Activated T-helper 2 cell treated with anti-CD3 and anti-CD28 coated beads, Interferon-gamma antibody, Interleukin-2, Interleukin-4, amounts not matched to agents 10 μg/mL and 5 μg/mL and 100 μg/mL, durations not matched to agents 14 hours and 24 hours and 36 hours (primary cell): ENCODE measurements at regions not wholly inside any gene's neighbourhood (a gene's known extent, or its start where the extent isn't known, plus 50 kb on each side); places are given as distances from the start of the nearest gene placed in this dataset.

Experiments
- DNase-seq: peaks from one replicate; pipeline ENCODE4 v3.0.0; 2021; ENCODE audit warnings: low spot score
- H3K27ac Mint-ChIP-seq: one replicate; pipeline ENCODE4 v1.8.0; 2021; ENCODE audit warnings: mixed read lengths
- H3K27me3 Mint-ChIP-seq: one replicate; pipeline ENCODE4 v1.8.0; 2021; ENCODE audit warnings: low read depth, mixed read lengths
- H3K36me3 Mint-ChIP-seq: one replicate; pipeline ENCODE4 v1.8.0; 2021; ENCODE audit warnings: low read depth, mixed read lengths
- H3K4me1 Mint-ChIP-seq: one replicate; pipeline ENCODE4 v1.8.0; 2021; ENCODE audit warnings: low read depth, mixed read lengths
- H3K4me3 Mint-ChIP-seq: one replicate; pipeline ENCODE4 v1.8.0; 2021; ENCODE audit warnings: low read depth, mild to moderate bottlenecking, moderate library complexity, mixed read lengths
- H3K9me3 Mint-ChIP-seq: one replicate; pipeline ENCODE4 v1.8.0; 2021; ENCODE audit warnings: mixed read lengths
- intact Hi-C: fragments of 100-400 bp; cut with micrococcal nuclease; formaldehyde crosslinking; loops from one replicate; pipeline ENCODE4 v1.15.1; 2023

DNA sequence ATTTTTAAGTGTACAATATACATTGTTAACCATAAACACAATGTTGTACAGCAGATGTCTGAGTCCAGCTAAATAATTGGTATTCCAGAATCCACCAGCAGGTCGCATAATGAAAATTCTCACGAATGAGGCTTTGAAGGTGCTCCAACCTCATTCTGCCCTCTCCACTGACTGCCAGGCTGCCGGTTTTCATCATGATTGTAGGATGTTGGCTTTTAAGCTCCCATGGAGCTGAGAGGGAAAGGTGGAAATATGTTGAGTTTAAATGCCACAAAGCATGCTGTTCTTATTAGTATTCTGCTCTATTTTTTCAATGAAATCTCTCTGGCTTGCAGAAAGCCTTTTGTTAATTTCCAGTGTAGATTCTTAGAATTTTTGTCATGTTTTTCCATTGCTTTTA is 337.2 kb upstream of the DDI1 start:
- Mint-ChIP-seq H3K4me3 (no peak overlapping the region), H3K27ac (no peak overlapping the region), H3K27me3 (no peaks in the 10 kb centered on the region), H3K36me3 (no peaks in the 10 kb centered on the region), H3K4me1 (no peaks in the 10 kb centered on the region), H3K9me3 (no peaks in the 10 kb centered on the region)
- intact Hi-C loops = no loop called here
- DNase-seq = no peak

- H3K27ac Mint-ChIP-seq = no peak overlapping the region
- no peaks in the 10 kb centered on the region for H3K27me3 Mint-ChIP-seq
- no peaks in the 10 kb centered on the region for H3K36me3 Mint-ChIP-seq
- intact Hi-C loops = no loop called here
- DNase-seq = no peak
- no peaks in the 10 kb centered on the region for H3K4me1 Mint-ChIP-seq
- H3K4me3 Mint-ChIP-seq = no peak overlapping the region
- H3K9me3 Mint-ChIP-seq = no peaks in the 10 kb centered on the region
Observed at GRCh38 chr11:103699656-103700055, 336.8 kb upstream of the DDI1 start.

GRCh38 chr11:103700622-103701021 is 335.8 kb upstream of the DDI1 start:
- H3K27me3 Mint-ChIP-seq = no peaks in the 10 kb centered on the region
- intact Hi-C loops = no loop called here
- no peaks in the 10 kb centered on the region for H3K4me1 Mint-ChIP-seq
- no peak for DNase-seq
- no peaks in the 10 kb centered on the region for H3K9me3 Mint-ChIP-seq
- H3K4me3 Mint-ChIP-seq = no peak overlapping the region
- H3K36me3 Mint-ChIP-seq = no peaks in the 10 kb centered on the region
- H3K27ac Mint-ChIP-seq = no peak overlapping the region

DNA sequence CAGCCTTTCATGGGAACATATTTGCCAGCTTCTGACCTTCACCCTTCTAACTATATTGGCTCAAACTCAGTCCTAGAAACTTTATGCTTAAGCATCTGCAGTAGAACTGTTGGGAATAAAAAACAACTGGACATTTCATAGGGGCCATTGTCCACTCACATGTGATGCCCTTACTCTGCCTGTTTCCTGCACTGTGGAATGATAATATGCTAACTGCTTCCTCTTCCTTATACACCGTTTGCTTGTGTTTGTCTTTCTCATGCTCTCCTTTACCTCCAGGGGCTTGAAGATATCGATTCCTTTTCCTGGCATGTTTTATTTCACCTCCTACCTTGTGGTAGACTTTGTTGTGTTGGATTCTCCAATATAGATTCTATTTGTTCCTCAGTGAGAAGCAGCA is 333.0 kb upstream of the DDI1 start:
- Mint-ChIP-seq H3K36me3 (no peaks in the 10 kb centered on the region), H3K4me3 (no peak overlapping the region), H3K4me1 (no peaks in the 10 kb centered on the region)

DNA sequence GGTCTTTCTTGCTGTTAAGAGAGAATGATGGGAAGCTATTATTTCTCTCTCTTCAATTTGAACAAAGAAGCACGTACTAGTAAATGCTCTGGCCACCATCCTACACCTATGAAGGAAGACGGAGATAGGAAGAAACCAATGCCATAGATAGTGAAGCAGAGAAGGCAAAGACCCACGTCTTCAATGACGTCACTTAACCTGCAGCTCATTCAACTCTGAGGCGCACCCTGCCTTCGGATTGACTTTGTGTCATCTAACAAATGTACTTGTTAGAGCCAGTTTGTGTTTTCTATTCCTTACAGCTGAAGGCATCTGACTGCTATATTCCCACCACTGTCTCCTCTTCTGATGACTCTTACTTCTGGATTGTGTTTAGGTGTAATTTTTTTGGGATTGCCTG is 332.5 kb upstream of the DDI1 start:
- no peaks in the 10 kb centered on the region for H3K4me1 Mint-ChIP-seq
- no peaks in the 10 kb centered on the region for H3K9me3 Mint-ChIP-seq
- DNase-seq = no peak
- H3K4me3 Mint-ChIP-seq = no peak overlapping the region
- no peaks in the 10 kb centered on the region for H3K27me3 Mint-ChIP-seq
- intact Hi-C loops = no loop called here
- no peaks in the 10 kb centered on the region for H3K36me3 Mint-ChIP-seq
- no peak overlapping the region for H3K27ac Mint-ChIP-seq

More for the DNA sequence above, 333.0 kb upstream of the DDI1 start:
- Mint-ChIP-seq H3K27me3 (no peaks in the 10 kb centered on the region), H3K27ac (no peak overlapping the region), H3K9me3 (no peaks in the 10 kb centered on the region)
- DNase-seq = no peak
- intact Hi-C loops = no loop called here

DNA sequence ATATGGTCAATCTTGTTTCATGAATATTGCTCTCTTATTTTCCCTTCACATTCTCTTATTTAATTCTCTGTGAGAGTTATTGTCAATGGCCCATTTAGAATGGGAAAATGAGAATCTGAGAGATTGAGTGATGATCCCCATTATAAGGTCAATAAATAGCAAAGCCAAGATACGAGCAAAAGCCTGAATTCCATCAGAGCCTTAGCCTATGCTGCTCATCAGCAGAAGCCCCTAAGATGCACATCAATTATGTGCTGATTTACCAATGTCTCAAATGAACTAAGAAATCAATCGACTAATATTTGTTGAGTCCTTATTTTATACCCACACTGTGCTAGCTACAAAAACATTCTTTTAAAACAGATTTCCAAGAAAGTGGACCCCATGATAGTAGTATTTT is 330.8 kb upstream of the DDI1 start:
- Mint-ChIP-seq H3K36me3 (no peaks in the 10 kb centered on the region), H3K4me3 (no peak overlapping the region)
- intact Hi-C loops = no loop called here

DNA sequence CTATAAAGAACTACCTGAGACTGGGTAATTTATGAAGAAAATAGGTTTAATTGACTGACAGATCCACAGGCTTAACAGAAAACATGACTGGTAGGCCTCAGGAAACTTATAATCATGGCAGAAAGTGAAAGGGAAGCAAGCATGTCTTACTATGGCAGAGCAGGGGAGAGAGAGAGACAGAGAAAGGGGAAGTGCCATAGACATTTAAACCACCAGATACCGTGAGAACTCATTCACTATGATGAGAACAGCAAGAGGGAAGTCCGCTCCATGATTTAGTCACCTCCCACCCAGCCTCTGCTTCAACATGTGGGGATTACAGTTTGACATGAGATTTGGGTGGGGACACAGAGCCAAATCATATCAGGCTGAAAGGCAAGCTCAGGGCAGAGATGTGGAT is 327.1 kb upstream of the DDI1 start:
- Mint-ChIP-seq H3K4me3 (no peak overlapping the region), H3K4me1 (no peaks in the 10 kb centered on the region), H3K27me3 (no peaks in the 10 kb centered on the region), H3K9me3 (no peaks in the 10 kb centered on the region), H3K36me3 (no peaks in the 10 kb centered on the region), H3K27ac (no peak overlapping the region)
- DNase-seq = no peak
- intact Hi-C loops = no loop called here

More for the DNA sequence above, 330.8 kb upstream of the DDI1 start:
- DNase-seq = no peak
- Mint-ChIP-seq H3K4me1 (no peaks in the 10 kb centered on the region), H3K27ac (no peak overlapping the region), H3K27me3 (no peaks in the 10 kb centered on the region), H3K9me3 (no peaks in the 10 kb centered on the region)

DNA sequence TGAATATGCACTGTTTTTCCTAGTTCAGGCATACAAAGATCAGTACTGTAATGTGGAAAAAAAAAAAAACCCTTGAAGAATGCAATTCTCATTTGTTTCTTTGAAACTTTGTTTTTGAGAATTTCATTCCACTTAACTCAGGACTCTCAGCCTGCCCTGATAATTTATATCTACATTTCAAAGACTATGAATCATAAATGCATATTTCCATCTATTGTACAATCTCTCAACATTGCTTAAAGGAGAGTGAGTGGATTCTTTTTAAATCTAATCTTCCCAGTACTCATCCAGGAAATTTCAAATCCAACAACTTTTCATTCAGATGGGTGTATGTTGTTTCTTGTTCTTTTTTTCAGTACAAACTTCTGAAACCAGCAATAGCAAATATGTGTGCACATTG is 322.2 kb upstream of the DDI1 start:
- Mint-ChIP-seq H3K27me3 (no peaks in the 10 kb centered on the region), H3K27ac (no peak overlapping the region), H3K36me3 (no peaks in the 10 kb centered on the region), H3K4me1 (no peaks in the 10 kb centered on the region), H3K4me3 (no peak overlapping the region), H3K9me3 (no peaks in the 10 kb centered on the region)
- DNase-seq = no peak
- intact Hi-C loops = no loop called here

GRCh38 chr11:103716363-103716762 is 320.1 kb upstream of the DDI1 start:
- no peak for DNase-seq
- no peaks in the 10 kb centered on the region for H3K27me3 Mint-ChIP-seq
- no peak overlapping the region for H3K4me3 Mint-ChIP-seq
- H3K9me3 Mint-ChIP-seq = no peaks in the 10 kb centered on the region
- H3K36me3 Mint-ChIP-seq = no peaks in the 10 kb centered on the region
- no peaks in the 10 kb centered on the region for H3K4me1 Mint-ChIP-seq
- H3K27ac Mint-ChIP-seq = no peak overlapping the region
- intact Hi-C loops = no loop called here

DNA sequence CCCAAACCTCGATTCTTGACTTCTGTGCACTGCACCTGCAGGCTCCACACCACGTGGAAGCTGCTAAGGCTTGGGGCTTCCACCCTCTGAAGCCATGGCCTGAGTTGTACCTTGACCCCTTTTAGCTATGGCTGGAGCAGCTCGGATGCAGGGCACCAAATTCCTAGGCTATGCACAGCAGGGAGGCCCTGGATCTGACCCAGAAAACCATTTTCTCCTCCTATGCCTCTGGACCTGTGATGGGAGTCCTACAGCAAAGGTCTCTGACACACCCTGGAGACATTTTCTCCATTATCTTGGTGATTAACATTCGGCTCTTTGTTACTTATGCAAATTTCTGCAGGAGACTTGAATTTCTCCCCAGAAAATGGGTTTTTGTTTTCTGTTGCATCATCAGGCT is 309.2 kb upstream of the DDI1 start:
- no peak overlapping the region for H3K27ac Mint-ChIP-seq
- no peak overlapping the region for H3K4me3 Mint-ChIP-seq
- no peaks in the 10 kb centered on the region for H3K27me3 Mint-ChIP-seq
- no peaks in the 10 kb centered on the region for H3K4me1 Mint-ChIP-seq
- H3K36me3 Mint-ChIP-seq = no peaks in the 10 kb centered on the region
- no peak for DNase-seq
- peaks cover 19% of the 10 kb centered on the region for H3K9me3 Mint-ChIP-seq
- intact Hi-C loops = no loop called here

GRCh38 chr11:103729617-103730016 is 306.8 kb upstream of the DDI1 start:
- Mint-ChIP-seq H3K4me1 (no peaks in the 10 kb centered on the region), H3K36me3 (no peaks in the 10 kb centered on the region), H3K27ac (no peak overlapping the region), H3K9me3 (peaks cover 10% of the 10 kb centered on the region), H3K4me3 (no peak overlapping the region), H3K27me3 (no peaks in the 10 kb centered on the region)
- intact Hi-C loops = no loop called here
- no peak for DNase-seq

DNA sequence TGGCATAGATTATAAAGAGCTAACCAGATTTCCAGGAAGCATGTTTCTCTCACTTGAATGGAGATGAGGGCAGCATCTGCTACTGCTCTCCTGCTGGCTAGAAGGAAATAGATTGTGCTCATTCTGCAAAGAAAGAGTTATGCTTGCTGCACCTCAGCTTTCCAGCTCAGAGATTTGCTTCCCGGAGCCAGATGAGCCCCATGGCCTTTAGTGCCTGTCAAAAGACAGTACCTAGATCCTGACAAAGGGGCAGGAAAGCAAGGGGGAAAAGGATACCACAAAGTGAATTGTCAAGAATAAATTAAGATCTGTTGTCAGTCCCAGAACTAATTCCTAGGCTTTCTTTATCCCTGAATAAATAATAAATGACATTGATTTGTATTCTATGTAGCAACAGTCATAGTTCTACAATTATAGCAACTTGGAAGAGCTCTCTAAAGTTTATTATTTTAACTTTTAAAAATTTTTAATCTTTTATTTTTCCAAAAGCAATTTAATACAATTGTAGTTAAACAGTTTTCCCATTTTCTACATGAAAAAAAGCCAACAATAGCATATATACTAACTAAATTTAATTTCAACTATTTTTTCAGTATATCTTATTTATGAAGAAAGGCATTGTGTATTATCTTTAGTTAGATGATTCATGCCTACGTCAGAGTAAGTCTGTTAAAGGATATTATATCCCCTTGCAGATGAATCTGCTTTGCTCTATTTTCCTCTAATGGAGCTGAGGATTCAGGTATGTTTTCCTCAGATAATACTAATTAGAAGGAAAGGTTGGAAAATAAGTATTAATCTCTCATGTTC is 306.1 kb upstream of the DDI1 start:
- Mint-ChIP-seq H3K4me1 (no peaks in the 10 kb centered on the region), H3K27me3 (no peaks in the 10 kb centered on the region), H3K36me3 (no peaks in the 10 kb centered on the region)

DNA sequence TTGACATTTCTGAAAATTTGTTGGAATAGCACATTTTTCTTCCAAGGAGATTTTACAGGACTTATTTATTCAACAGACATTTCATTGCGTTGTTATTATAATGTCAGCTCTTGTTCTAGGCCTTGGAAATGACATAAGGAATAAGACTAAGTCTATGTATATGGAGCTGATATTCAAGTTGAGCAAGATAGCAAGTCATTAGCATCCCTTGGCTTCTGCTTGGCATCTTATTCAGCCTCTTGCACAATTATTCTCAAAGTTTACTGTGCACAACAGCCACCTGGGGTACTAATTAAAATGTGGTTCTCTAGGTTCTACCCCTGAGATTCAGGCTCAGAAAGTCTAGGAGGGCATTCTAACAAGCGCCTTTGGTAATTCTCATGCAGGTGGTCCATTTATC is 304.8 kb upstream of the DDI1 start:
- intact Hi-C loops = no loop called here

More for the DNA sequence above, 306.1 kb upstream of the DDI1 start:
- intact Hi-C loops = no loop called here
- Mint-ChIP-seq H3K9me3 (peaks cover 5% of the 10 kb centered on the region), H3K27ac (no peak overlapping the region), H3K4me3 (no peak overlapping the region)
- DNase-seq = no peak

DNA sequence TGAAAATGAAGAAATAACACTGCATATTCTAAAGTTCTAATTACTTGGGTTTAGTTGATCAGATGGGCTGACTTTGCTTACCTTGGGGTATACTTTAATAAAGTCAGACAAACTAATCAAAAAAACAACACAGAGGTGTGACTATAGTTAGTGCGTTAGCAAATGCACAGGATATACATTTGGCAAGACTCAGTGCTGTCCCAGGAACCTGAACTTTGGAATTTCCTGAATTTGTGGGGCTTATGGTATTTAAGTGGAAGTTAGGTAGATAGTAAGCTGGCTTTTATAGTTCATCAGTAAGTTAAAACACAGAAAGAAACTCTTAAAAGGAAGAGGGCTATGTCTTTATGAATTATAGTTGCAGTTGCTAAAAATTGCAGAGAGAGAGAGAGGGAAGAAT is 302.6 kb upstream of the DDI1 start:
- no peaks in the 10 kb centered on the region for H3K27me3 Mint-ChIP-seq
- H3K4me1 Mint-ChIP-seq = no peaks in the 10 kb centered on the region
- DNase-seq = no peak
- H3K4me3 Mint-ChIP-seq = no peak overlapping the region
- no peaks in the 10 kb centered on the region for H3K9me3 Mint-ChIP-seq
- intact Hi-C loops = no loop called here
- no peaks in the 10 kb centered on the region for H3K36me3 Mint-ChIP-seq
- H3K27ac Mint-ChIP-seq = no peak overlapping the region

More for the DNA sequence above, 304.8 kb upstream of the DDI1 start:
- no peaks in the 10 kb centered on the region for H3K36me3 Mint-ChIP-seq
- H3K4me3 Mint-ChIP-seq = no peak overlapping the region
- no peaks in the 10 kb centered on the region for H3K27me3 Mint-ChIP-seq
- no peak for DNase-seq
- H3K9me3 Mint-ChIP-seq = peaks cover 5% of the 10 kb centered on the region
- no peaks in the 10 kb centered on the region for H3K4me1 Mint-ChIP-seq
- H3K27ac Mint-ChIP-seq = no peak overlapping the region
